Keratinocyte (primary cell): ENCODE measurements at regions not wholly inside any gene's neighbourhood (a gene's known extent, or its start where the extent isn't known, plus 50 kb on each side); places are given as distances from the start of the nearest gene placed in this dataset.

ENCODE experiments used
- EZH2 ChIP-seq: IDR thresholded peaks from one replicate; pipeline ENCODE4 v1.6.1; 2012; ENCODE audit warnings: inconsistent platforms, mild to moderate bottlenecking, low read length, moderate library complexity
- TF ChIP-seq, protein P1 (sequence below), 3 experiments: IDR thresholded peaks in 1 of 3; conservative IDR thresholded peaks in 1 of 3; optimal IDR thresholded peaks in 1 of 3; 2 replicates in 2 of 3; 3 replicates in 1 of 3; pipeline versions ENCODE3 to v1.5.1; 2011; ENCODE audit warnings: low read length in 3 of 3, mild to moderate bottlenecking in 3 of 3, moderate library complexity in 2 of 3, control low read depth in 1 of 3, inconsistent platforms in 1 of 3; ENCODE audit not compliant: insufficient read depth in 2 of 3; ENCODE audit errors: extremely low read depth in 1 of 3

DNA sequence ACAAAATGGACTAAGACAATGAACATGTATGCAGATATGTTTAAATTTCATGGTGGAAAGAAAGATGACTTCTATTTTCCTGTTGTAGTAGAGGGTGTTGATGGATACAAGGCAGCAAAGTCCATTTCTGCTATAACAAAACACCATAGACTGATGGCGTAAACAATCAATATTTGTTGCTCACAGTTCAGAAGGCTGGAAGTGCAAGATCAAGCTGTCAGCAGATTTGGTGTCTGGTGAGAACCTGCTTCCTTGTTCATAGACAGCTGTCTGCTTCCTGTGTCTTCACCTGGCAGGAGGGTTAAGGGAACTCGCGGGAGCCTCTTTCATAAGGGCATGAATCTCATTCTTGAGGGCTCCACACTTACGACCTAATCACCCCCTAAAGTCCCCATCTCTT is 83.0 kb upstream of the ELOVL5 start:
- TF ChIP-seq, protein P1, sequence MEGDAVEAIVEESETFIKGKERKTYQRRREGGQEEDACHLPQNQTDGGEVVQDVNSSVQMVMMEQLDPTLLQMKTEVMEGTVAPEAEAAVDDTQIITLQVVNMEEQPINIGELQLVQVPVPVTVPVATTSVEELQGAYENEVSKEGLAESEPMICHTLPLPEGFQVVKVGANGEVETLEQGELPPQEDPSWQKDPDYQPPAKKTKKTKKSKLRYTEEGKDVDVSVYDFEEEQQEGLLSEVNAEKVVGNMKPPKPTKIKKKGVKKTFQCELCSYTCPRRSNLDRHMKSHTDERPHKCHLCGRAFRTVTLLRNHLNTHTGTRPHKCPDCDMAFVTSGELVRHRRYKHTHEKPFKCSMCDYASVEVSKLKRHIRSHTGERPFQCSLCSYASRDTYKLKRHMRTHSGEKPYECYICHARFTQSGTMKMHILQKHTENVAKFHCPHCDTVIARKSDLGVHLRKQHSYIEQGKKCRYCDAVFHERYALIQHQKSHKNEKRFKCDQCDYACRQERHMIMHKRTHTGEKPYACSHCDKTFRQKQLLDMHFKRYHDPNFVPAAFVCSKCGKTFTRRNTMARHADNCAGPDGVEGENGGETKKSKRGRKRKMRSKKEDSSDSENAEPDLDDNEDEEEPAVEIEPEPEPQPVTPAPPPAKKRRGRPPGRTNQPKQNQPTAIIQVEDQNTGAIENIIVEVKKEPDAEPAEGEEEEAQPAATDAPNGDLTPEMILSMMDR (optimal IDR thresholded peaks at IDR 0.05 in 1 of 3, IDR thresholded peaks at IDR 0.05 in 1 of 3, conservative IDR thresholded peaks at IDR 0.05 in 1 of 3; ENCODE audit: extremely low read depth in 1 of 3, insufficient read depth in 2 of 3, low read length in 3 of 3) = no peak
- no peak for TF ChIP-seq EZH2
